ENCODE measurements at regions not wholly inside any gene's neighbourhood (a gene's known extent, or its start where the extent isn't known, plus 50 kb on each side); places are given as distances from the start of the nearest gene placed in this dataset.

- no peaks in the 10 kb centered on the region for H3K4me1 Mint-ChIP-seq (ENCODE audit: low read depth)
- H3K9me3 Mint-ChIP-seq = no peaks in the 10 kb centered on the region
- H3K27me3 Mint-ChIP-seq = no peaks in the 10 kb centered on the region
- no peak for DNase-seq
- no peak overlapping the region for H3K27ac Mint-ChIP-seq
- H3K36me3 Mint-ChIP-seq (ENCODE audit: low read depth) = no peaks in the 10 kb centered on the region
- H3K4me3 Mint-ChIP-seq = no peak overlapping the region
These were observed 188.9 kb downstream of the CXCL12 start for GRCh38 chr10:44196008-44196320.

GRCh38 chr10:44195112-44196007, 189.5 kb downstream of the CXCL12 start:
- Mint-ChIP-seq H3K27me3 (no peaks in the 10 kb centered on the region), H3K4me3 (no peak overlapping the region), H3K36me3 (ENCODE audit: low read depth) (no peaks in the 10 kb centered on the region), H3K27ac (no peak overlapping the region), H3K9me3 (peaks cover 2% of the 10 kb centered on the region), H3K4me1 (ENCODE audit: low read depth) (no peaks in the 10 kb centered on the region)
- DNase-seq = no peak

GRCh38 chr10:44194435-44194834, 190.5 kb downstream of the CXCL12 start:
- H3K4me3 Mint-ChIP-seq = no peak overlapping the region
- H3K4me1 Mint-ChIP-seq (ENCODE audit: low read depth) = no peaks in the 10 kb centered on the region
- H3K27me3 Mint-ChIP-seq = no peaks in the 10 kb centered on the region
- H3K27ac Mint-ChIP-seq = no peak overlapping the region
- DNase-seq = no peak
- H3K36me3 Mint-ChIP-seq (ENCODE audit: low read depth) = no peaks in the 10 kb centered on the region
- peaks cover 2% of the 10 kb centered on the region for H3K9me3 Mint-ChIP-seq

GRCh38 chr10:44193567-44194220, 191.2 kb downstream of the CXCL12 start:
- no peak for DNase-seq
- no peaks in the 10 kb centered on the region for H3K27me3 Mint-ChIP-seq
- H3K4me1 Mint-ChIP-seq (ENCODE audit: low read depth) = no peaks in the 10 kb centered on the region
- peaks cover 2% of the 10 kb centered on the region for H3K9me3 Mint-ChIP-seq
- no peaks in the 10 kb centered on the region for H3K36me3 Mint-ChIP-seq (ENCODE audit: low read depth)
- no peak overlapping the region for H3K4me3 Mint-ChIP-seq
- H3K27ac Mint-ChIP-seq = no peak overlapping the region

- Mint-ChIP-seq H3K36me3 (ENCODE audit: low read depth) (no peaks in the 10 kb centered on the region), H3K27ac (no peak overlapping the region), H3K4me1 (ENCODE audit: low read depth) (no peaks in the 10 kb centered on the region), H3K4me3 (no peak overlapping the region), H3K9me3 (peaks cover 2% of the 10 kb centered on the region), H3K27me3 (no peaks in the 10 kb centered on the region)
- DNase-seq = no peak
These were observed 191.7 kb downstream of the CXCL12 start for GRCh38 chr10:44193166-44193565.

GRCh38 chr10:44192435-44192834, 192.5 kb downstream of the CXCL12 start:
- H3K4me3 Mint-ChIP-seq = no peak overlapping the region
- no peak overlapping the region for H3K27ac Mint-ChIP-seq
- peaks cover 2% of the 10 kb centered on the region for H3K9me3 Mint-ChIP-seq
- H3K4me1 Mint-ChIP-seq (ENCODE audit: low read depth) = no peaks in the 10 kb centered on the region
- H3K27me3 Mint-ChIP-seq = peaks cover 2% of the 10 kb centered on the region
- DNase-seq = no peak
- no peaks in the 10 kb centered on the region for H3K36me3 Mint-ChIP-seq (ENCODE audit: low read depth)

GRCh38 chr10:44190541-44190940, 194.4 kb downstream of the CXCL12 start:
- Mint-ChIP-seq H3K27ac (no peak overlapping the region), H3K4me3 (no peak overlapping the region), H3K9me3 (peaks cover 2% of the 10 kb centered on the region), H3K4me1 (ENCODE audit: low read depth) (no peaks in the 10 kb centered on the region), H3K27me3 (peaks cover 8% of the 10 kb centered on the region), H3K36me3 (ENCODE audit: low read depth) (no peaks in the 10 kb centered on the region)
- DNase-seq = no peak

GRCh38 chr10:44186821-44187220, 198.1 kb downstream of the CXCL12 start:
- no peaks in the 10 kb centered on the region for H3K36me3 Mint-ChIP-seq (ENCODE audit: low read depth)
- H3K4me3 Mint-ChIP-seq = no peak overlapping the region
- no peak for DNase-seq
- H3K9me3 Mint-ChIP-seq = peaks cover 2% of the 10 kb centered on the region
- H3K27me3 Mint-ChIP-seq = peaks cover 8% of the 10 kb centered on the region
- H3K27ac Mint-ChIP-seq = no peak overlapping the region
- no peaks in the 10 kb centered on the region for H3K4me1 Mint-ChIP-seq (ENCODE audit: low read depth)

- DNase-seq = no peak
- H3K27ac Mint-ChIP-seq = no peak overlapping the region
- no peaks in the 10 kb centered on the region for H3K4me1 Mint-ChIP-seq (ENCODE audit: low read depth)
- no peak overlapping the region for H3K4me3 Mint-ChIP-seq
- peaks cover 2% of the 10 kb centered on the region for H3K9me3 Mint-ChIP-seq
- H3K27me3 Mint-ChIP-seq = peaks cover 11% of the 10 kb centered on the region
- H3K36me3 Mint-ChIP-seq (ENCODE audit: low read depth) = no peaks in the 10 kb centered on the region
These were observed 198.7 kb downstream of the CXCL12 start for GRCh38 chr10:44186150-44186549.

- no peak for DNase-seq
- Mint-ChIP-seq H3K36me3 (ENCODE audit: low read depth) (no peaks in the 10 kb centered on the region), H3K27me3 (peaks cover 11% of the 10 kb centered on the region), H3K27ac (no peak overlapping the region), H3K9me3 (no peaks in the 10 kb centered on the region), H3K4me3 (no peak overlapping the region), H3K4me1 (ENCODE audit: low read depth) (no peaks in the 10 kb centered on the region)
These were observed 199.6 kb downstream of the CXCL12 start for GRCh38 chr10:44185315-44185666.

- H3K27me3 Mint-ChIP-seq = peaks cover 11% of the 10 kb centered on the region
- H3K27ac Mint-ChIP-seq = no peak overlapping the region
- no peaks in the 10 kb centered on the region for H3K9me3 Mint-ChIP-seq
These were observed 200.1 kb downstream of the CXCL12 start for GRCh38 chr10:44184633-44185314.

GRCh38 chr10:44183667-44184632, 200.9 kb downstream of the CXCL12 start:
- Mint-ChIP-seq H3K27ac (no peak overlapping the region), H3K36me3 (ENCODE audit: low read depth) (no peaks in the 10 kb centered on the region), H3K9me3 (no peaks in the 10 kb centered on the region), H3K27me3 (peaks cover 11% of the 10 kb centered on the region), H3K4me1 (ENCODE audit: low read depth) (no peaks in the 10 kb centered on the region), H3K4me3 (no peak overlapping the region)
- no peak for DNase-seq

More at GRCh38 chr10:44184633-44185314, 200.1 kb downstream of the CXCL12 start:
- DNase-seq = no peak
- Mint-ChIP-seq H3K36me3 (ENCODE audit: low read depth) (no peaks in the 10 kb centered on the region), H3K4me3 (no peak overlapping the region), H3K4me1 (ENCODE audit: low read depth) (no peaks in the 10 kb centered on the region)

GRCh38 chr10:44182909-44183308, 202.0 kb downstream of the CXCL12 start:
- Mint-ChIP-seq H3K27ac (no peak overlapping the region), H3K9me3 (no peaks in the 10 kb centered on the region), H3K27me3 (peaks cover 11% of the 10 kb centered on the region), H3K4me1 (ENCODE audit: low read depth) (no peaks in the 10 kb centered on the region), H3K4me3 (no peak overlapping the region), H3K36me3 (ENCODE audit: low read depth) (no peaks in the 10 kb centered on the region)
- no peak for DNase-seq
